Activated CD4-positive, alpha-beta memory T cell treated with anti-CD3 and anti-CD28 coated beads, Interleukin-2, amount 10 ng/mL, durations not matched to agents 7 days and 5 days (primary cell): ENCODE measurements at regions not wholly inside any gene's neighbourhood (a gene's known extent, or its start where the extent isn't known, plus 50 kb on each side); places are given as distances from the start of the nearest gene placed in this dataset.

Experiments
- CTCF ChIA-PET: fragments of 350-600 bp; sonication (Branson Sonifier 250); formaldehyde crosslinking; loops from one replicate; lab custom pipeline; 2021; ENCODE audit warnings: antibody characterized with exemption, inconsistent platforms; lab: Charles Lee
- POLR2A ChIA-PET: fragments of 350-600 bp; sonication (Branson Sonifier 250); formaldehyde crosslinking; loops from one replicate; lab custom pipeline; 2021; ENCODE audit warnings: antibody characterized with exemption; lab: Charles Lee
- DNase-seq: peaks from one replicate; pipeline ENCODE4 v3.0.0-alpha.2; 2020
- H3K27ac Mint-ChIP-seq: one replicate; pipeline ENCODE4 v1.8.0; 2021; ENCODE audit warnings: mild to moderate bottlenecking, mixed read lengths
- H3K27me3 Mint-ChIP-seq: one replicate; pipeline ENCODE4 v1.8.0; 2021; ENCODE audit warnings: mixed read lengths
- H3K36me3 Mint-ChIP-seq: one replicate; pipeline ENCODE4 v1.8.0; 2021; ENCODE audit warnings: low read depth, mixed read lengths
- H3K4me1 Mint-ChIP-seq: one replicate; pipeline ENCODE4 v1.8.0; 2021; ENCODE audit warnings: mixed read lengths
- H3K4me3 Mint-ChIP-seq: one replicate; pipeline ENCODE4 v1.8.0; 2021; ENCODE audit warnings: mild to moderate bottlenecking, mixed read lengths
- H3K9me3 Mint-ChIP-seq: one replicate; pipeline ENCODE4 v1.8.0; 2021; ENCODE audit warnings: mixed read lengths

DNA sequence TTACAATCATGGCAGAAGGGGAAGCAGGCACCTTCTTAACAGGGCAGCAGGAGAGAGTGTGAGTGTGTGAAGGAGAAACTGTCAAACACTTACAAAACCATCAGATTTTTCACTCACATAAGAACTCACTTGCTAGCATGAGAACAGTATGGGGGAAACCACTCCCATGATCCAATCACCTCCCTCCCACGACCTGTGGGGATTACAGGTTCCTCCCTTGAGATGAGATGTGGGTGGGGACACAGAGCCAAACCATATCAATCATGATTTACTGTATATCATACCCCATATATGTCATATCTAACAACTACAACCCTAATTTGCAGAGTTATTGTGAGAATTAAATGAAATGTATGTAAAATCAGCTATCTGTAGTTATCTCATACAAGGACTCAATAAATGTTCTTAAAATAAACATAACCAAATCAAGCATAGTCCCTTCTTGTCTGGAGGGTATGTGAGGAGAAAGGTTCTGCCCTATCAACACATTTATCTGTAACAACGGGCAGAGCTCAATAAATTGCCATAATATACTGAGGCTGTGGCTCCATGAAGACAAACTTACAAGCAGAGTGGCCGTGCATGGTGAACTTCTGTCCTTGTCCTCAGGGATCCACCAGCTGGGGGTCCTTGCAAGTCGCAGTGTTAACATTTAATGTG is 504.7 kb downstream of the SOX2 start:
- DNase-seq: no peak
- no peaks in the 10 kb centered on the region for H3K4me1 Mint-ChIP-seq
- H3K9me3 Mint-ChIP-seq: no peaks in the 10 kb centered on the region
- no peak overlapping the region for H3K4me3 Mint-ChIP-seq
- CTCF ChIA-PET: no interaction called here
- no peaks in the 10 kb centered on the region for H3K27me3 Mint-ChIP-seq
- POLR2A ChIA-PET: no interaction called here
- H3K36me3 Mint-ChIP-seq: no peaks in the 10 kb centered on the region
- no peak overlapping the region for H3K27ac Mint-ChIP-seq

DNA sequence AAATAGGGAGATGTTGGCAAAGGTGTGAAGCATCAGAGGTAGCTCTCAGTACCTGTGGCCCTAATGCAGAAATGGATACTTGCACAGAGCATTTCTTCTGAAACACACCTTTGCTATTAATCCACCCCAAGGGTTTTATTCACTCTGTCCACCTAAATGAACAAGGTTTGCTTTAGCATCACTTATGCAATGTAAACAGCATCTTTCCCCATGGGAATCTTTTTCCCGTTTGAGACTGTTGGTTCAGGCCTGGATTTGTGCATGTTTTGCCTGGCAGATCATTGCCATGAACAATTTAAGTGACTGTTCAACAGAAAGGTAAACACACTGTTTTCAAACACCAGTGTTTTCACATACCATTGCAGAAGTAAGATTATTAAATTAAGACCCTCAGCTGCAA is 508.3 kb downstream of the SOX2 start:
- H3K9me3 Mint-ChIP-seq: no peaks in the 10 kb centered on the region
- no peak overlapping the region for H3K27ac Mint-ChIP-seq
- CTCF ChIA-PET: no interaction called here
- POLR2A ChIA-PET: no interaction called here
- H3K27me3 Mint-ChIP-seq: no peaks in the 10 kb centered on the region
- no peak overlapping the region for H3K4me3 Mint-ChIP-seq
- DNase-seq: no peak
- H3K36me3 Mint-ChIP-seq: no peaks in the 10 kb centered on the region
- H3K4me1 Mint-ChIP-seq: no peaks in the 10 kb centered on the region

DNA sequence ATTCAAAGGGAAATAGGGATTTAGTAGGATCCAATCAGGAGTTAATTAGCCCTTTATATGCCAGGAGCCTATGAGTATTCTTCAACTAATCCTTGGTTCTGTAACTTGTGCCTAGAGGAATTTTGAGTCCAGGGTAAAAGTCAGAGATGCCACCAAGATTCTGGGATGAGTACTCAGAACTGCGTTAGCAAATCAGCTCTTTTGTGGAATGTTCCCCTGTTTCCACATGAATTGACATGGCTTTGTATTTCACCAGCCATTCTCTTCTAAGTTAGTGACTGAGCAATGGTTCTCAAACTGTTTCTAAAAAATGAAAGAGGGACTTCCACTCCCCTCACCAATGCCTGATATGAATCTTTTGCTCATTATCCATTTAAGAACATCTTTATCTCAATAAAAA is 508.7 kb downstream of the SOX2 start:
- ChIA-PET POLR2A (no interaction called here), CTCF (no interaction called here)
- no peak for DNase-seq
- H3K36me3 Mint-ChIP-seq: no peaks in the 10 kb centered on the region
- H3K4me1 Mint-ChIP-seq: no peaks in the 10 kb centered on the region
- no peak overlapping the region for H3K4me3 Mint-ChIP-seq
- H3K27ac Mint-ChIP-seq: no peak overlapping the region
- no peaks in the 10 kb centered on the region for H3K9me3 Mint-ChIP-seq
- H3K27me3 Mint-ChIP-seq: no peaks in the 10 kb centered on the region

DNA sequence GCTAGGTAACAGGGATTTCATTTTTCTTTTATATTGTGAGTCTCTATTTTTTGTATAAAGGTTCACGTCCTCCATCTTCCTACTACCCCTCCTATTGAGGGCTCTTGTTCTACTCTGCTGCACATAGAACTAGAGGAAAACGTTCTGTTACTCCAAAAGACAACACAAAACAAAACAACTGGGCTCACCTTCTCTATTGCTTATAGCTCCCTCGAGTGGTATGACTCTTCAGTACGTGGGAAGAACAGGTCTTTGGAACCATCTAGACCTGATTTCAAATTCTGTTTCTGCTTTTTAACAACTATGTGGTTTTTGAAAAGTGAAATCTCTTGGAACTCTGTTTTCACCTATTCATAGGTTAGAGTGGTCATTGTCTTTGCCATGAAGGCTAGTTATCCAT is 515.3 kb downstream of the SOX2 start:
- Mint-ChIP-seq H3K27ac (no peak overlapping the region), H3K36me3 (no peaks in the 10 kb centered on the region), H3K9me3 (no peaks in the 10 kb centered on the region), H3K27me3 (no peaks in the 10 kb centered on the region), H3K4me3 (no peak overlapping the region), H3K4me1 (no peaks in the 10 kb centered on the region)
- CTCF ChIA-PET: no interaction called here
- no peak for DNase-seq
- POLR2A ChIA-PET: no interaction called here

DNA sequence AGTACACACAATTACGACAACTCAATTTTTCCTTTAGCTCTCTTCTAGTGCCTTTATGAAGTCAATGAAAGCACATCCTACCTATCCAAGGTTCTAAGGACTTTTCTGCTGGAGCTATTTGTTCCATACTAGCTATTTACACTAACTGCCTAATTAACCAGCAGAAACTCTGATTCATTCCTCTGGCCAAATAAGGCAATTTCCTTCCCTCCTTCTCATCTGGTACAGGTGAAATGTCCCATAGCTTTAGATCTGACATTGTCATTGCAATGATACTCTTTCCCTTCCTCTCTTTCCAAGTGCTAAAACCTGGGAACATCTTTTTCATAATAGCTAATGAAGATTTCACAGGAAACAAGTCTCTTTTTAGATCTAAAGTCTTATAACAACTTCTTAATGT is 521.7 kb downstream of the SOX2 start:
- Mint-ChIP-seq H3K27ac (no peak overlapping the region), H3K4me1 (no peaks in the 10 kb centered on the region), H3K4me3 (no peak overlapping the region), H3K27me3 (no peaks in the 10 kb centered on the region), H3K9me3 (no peaks in the 10 kb centered on the region), H3K36me3 (no peaks in the 10 kb centered on the region)
- CTCF ChIA-PET: no interaction called here
- DNase-seq: no peak
- POLR2A ChIA-PET: no interaction called here

DNA sequence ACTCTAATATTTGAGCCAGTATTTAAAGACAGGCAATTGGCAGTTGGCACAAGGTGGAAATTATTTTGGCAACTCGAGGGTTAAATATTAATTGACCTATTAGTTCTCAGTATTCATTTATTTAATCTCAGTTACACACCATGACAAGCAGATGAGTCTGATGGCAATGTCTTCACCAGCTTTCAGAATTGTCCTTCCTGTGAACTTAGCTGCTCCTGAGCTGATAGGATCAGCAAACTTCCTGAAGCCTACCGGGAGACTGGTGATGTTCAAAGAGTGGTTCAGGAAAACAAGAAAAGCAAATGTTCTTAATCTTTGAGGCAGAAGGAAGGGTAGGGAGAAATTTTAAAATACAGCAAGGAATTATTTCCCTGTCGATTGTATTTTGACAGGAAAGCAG is 522.2 kb downstream of the SOX2 start:
- Mint-ChIP-seq H3K36me3 (no peaks in the 10 kb centered on the region), H3K27ac (no peak overlapping the region), H3K4me1 (no peaks in the 10 kb centered on the region), H3K9me3 (no peaks in the 10 kb centered on the region), H3K4me3 (no peak overlapping the region), H3K27me3 (no peaks in the 10 kb centered on the region)
- no peak for DNase-seq
- POLR2A ChIA-PET: no interaction called here
- CTCF ChIA-PET: no interaction called here

DNA sequence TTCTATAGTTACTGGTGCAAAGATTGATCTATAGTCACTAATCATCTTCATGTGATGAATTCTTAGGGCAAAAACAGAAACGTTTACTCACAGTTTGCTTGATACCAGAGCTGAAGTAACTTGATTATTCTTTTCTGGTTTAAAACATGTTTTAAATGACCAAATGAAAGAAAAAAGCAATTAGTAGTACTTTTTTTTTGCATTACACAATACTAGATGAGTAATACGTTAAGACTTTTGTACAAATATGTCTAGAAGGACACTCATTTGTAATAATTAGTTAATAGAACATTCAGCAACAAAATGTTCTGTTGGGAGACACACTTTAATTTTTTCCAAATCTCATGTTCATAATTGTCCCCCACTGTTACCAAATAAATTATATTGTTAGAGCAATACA is 523.2 kb downstream of the SOX2 start:
- CTCF ChIA-PET: no interaction called here
- no peaks in the 10 kb centered on the region for H3K9me3 Mint-ChIP-seq
- no peaks in the 10 kb centered on the region for H3K36me3 Mint-ChIP-seq
- no peak overlapping the region for H3K4me3 Mint-ChIP-seq
- no peaks in the 10 kb centered on the region for H3K4me1 Mint-ChIP-seq
- no peak for DNase-seq
- POLR2A ChIA-PET: no interaction called here
- H3K27me3 Mint-ChIP-seq: no peaks in the 10 kb centered on the region
- no peak overlapping the region for H3K27ac Mint-ChIP-seq

DNA sequence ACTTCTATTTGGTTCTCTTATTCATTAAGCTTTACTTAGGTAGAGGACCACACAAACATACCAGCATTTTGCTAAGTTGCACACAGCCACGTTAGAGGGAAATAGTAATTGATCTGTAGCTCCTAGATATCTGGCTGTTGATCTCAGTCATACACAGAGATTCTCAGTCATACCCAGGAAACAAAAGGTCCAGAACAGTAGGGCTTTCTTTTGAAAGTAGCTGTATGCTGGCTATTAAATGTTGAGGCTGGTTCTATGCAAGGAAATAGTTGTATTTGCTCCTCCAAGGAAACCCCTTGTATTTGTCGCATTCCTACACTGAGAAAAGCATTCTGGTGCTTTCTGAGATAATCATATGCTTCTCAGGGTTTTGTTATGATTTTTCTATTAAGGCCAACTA is 523.8 kb downstream of the SOX2 start:
- no peak for DNase-seq
- no peaks in the 10 kb centered on the region for H3K9me3 Mint-ChIP-seq
- ChIA-PET CTCF (no interaction called here), POLR2A (no interaction called here)
- no peaks in the 10 kb centered on the region for H3K36me3 Mint-ChIP-seq
- no peaks in the 10 kb centered on the region for H3K4me1 Mint-ChIP-seq
- no peak overlapping the region for H3K4me3 Mint-ChIP-seq
- H3K27ac Mint-ChIP-seq: no peak overlapping the region
- H3K27me3 Mint-ChIP-seq: no peaks in the 10 kb centered on the region

DNA sequence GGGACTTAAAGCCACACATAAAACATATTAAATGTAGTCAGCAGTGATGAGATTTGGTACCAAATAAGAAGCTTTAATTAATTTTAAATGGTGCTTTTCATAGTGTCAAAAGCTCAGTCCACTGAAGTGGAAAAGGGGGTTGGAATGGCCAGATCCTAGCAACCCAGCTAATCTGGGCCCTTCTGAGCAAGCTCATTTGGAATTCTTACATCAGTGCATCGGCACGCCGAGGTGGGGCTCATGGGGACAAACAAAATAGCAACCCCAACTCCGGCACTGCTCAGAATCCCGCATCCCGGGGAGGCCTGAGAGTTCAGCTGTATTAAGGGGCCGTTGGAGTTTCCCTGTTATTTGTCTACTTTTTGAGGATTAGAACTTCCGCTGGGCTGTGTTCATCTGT is 526.4 kb downstream of the SOX2 start:
- no peak overlapping the region for H3K27ac Mint-ChIP-seq
- ChIA-PET CTCF (no interaction called here), POLR2A (no interaction called here)
- no peak for DNase-seq
- no peaks in the 10 kb centered on the region for H3K27me3 Mint-ChIP-seq
- H3K9me3 Mint-ChIP-seq: no peaks in the 10 kb centered on the region
- H3K36me3 Mint-ChIP-seq: no peaks in the 10 kb centered on the region
- H3K4me3 Mint-ChIP-seq: no peak overlapping the region
- no peaks in the 10 kb centered on the region for H3K4me1 Mint-ChIP-seq

DNA sequence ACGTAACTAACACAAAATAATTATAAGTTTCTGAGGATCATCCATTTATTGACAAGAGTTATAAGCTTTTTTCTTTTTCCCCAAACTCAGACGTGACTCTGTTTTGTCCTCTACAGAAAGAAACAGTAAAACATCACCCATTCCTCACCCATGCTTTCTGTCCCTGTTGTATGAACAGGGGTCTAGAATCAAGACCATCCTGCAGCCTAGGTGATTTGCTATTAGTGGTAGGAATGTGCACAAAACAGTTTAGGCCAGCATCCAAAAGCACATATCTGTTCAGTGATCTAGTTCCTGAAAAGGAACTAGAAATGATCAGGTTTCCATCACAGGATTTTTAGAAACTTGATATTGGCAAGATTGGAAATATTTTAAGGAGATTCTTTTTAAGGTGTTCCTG is 527.6 kb downstream of the SOX2 start:
- POLR2A ChIA-PET: no interaction called here
- H3K9me3 Mint-ChIP-seq: no peaks in the 10 kb centered on the region

DNA sequence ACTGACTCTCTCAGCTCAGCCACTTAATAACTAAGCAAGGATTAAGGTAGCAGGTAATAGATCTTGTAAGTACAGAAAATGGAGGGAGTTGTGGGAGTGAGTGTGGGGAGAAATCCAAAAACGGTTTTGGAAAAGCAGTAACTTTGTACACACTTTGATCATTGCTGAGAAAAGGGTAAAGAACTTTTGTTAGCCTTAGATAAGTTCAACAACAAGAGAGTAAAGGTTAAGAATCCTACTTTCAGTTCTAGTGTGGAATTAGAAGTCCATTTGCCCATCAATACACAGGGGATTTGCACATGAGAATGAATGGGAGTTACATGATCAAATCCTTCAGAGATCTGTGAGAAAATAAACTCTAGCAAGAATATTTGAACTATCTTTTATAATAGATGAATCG is 528.7 kb downstream of the SOX2 start:
- H3K36me3 Mint-ChIP-seq: no peaks in the 10 kb centered on the region
- no peaks in the 10 kb centered on the region for H3K27me3 Mint-ChIP-seq
- DNase-seq: no peak
- POLR2A ChIA-PET: no interaction called here
- no peaks in the 10 kb centered on the region for H3K4me1 Mint-ChIP-seq
- no peak overlapping the region for H3K27ac Mint-ChIP-seq
- CTCF ChIA-PET: no interaction called here
- H3K9me3 Mint-ChIP-seq: no peaks in the 10 kb centered on the region
- no peak overlapping the region for H3K4me3 Mint-ChIP-seq

More for the DNA sequence above, 527.6 kb downstream of the SOX2 start:
- DNase-seq: no peak
- H3K27me3 Mint-ChIP-seq: no peaks in the 10 kb centered on the region
- H3K4me1 Mint-ChIP-seq: no peaks in the 10 kb centered on the region
- no peak overlapping the region for H3K4me3 Mint-ChIP-seq
- no peaks in the 10 kb centered on the region for H3K36me3 Mint-ChIP-seq
- H3K27ac Mint-ChIP-seq: no peak overlapping the region
- CTCF ChIA-PET: no interaction called here

DNA sequence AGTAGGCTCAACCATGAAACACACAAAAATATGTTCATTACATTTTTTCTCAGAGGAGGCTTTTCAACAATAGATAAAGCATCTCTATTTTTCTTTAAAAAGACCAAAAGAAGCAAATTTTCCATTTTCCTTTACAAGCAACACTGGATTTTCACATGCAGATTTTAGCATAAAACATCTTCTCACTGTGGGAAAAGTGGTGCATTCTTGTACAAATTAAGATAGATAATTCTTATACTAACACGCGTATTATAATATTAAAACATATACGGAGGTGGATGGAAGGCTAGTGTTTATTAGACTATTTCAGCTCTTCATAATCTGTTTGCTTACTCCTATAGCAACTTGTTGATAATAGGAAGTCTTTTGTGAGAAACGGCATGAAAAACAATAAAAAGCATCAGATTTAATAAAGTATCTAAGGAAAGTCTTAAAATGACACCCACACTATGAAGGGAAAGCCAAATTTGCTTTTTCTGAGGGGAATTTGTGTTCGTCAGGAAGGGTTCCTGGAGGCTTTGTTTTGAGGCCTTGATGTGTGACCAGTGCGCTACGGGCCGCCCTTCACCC is 529.6 kb downstream of the SOX2 start:
- no peaks in the 10 kb centered on the region for H3K9me3 Mint-ChIP-seq
- CTCF ChIA-PET: no interaction called here
- no peak overlapping the region for H3K4me3 Mint-ChIP-seq
- POLR2A ChIA-PET: no interaction called here
- no peak overlapping the region for H3K27ac Mint-ChIP-seq
- no peak for DNase-seq
- H3K4me1 Mint-ChIP-seq: no peaks in the 10 kb centered on the region
- no peaks in the 10 kb centered on the region for H3K36me3 Mint-ChIP-seq
- H3K27me3 Mint-ChIP-seq: no peaks in the 10 kb centered on the region

DNA sequence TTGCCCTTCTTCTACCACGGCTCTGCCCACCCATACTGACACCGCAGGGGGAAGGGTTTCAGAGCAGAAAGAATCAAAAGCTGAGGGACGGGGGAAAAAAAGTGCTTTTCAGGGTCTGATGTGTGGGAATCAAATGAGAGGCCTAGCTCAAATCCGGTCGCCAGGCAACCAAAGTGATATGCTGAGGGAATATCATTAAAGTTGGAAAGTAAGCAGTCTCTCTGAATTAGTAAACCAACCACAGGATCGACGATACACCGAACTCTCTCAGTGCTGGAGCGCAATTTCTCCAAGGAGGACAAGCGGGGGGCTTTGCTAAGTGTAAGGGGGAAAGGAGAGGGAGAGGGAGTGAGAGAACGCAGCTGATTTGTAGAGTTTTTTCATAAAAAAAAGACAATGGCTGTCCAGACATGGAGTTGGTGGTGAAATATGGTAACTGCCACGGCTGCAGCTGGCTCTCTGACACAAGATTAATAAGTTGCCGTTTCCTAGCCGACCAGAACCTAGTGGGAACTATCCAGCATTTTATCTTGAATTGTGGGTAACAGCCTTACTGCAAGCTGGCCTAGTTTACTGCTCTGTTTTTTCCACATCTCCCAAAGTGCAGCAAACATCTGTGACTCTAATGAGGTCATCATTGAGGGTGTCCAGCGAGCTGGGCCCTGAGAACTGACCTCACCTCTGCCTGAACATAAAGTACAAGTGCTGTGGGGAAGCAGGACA is 530.2 kb downstream of the SOX2 start:
- DNase-seq: no peak
- H3K4me3 Mint-ChIP-seq: no peak overlapping the region
- no peaks in the 10 kb centered on the region for H3K9me3 Mint-ChIP-seq
- ChIA-PET POLR2A (no interaction called here), CTCF (no interaction called here)
- no peaks in the 10 kb centered on the region for H3K4me1 Mint-ChIP-seq
- H3K27ac Mint-ChIP-seq: no peak overlapping the region
- no peaks in the 10 kb centered on the region for H3K36me3 Mint-ChIP-seq
- no peaks in the 10 kb centered on the region for H3K27me3 Mint-ChIP-seq

DNA sequence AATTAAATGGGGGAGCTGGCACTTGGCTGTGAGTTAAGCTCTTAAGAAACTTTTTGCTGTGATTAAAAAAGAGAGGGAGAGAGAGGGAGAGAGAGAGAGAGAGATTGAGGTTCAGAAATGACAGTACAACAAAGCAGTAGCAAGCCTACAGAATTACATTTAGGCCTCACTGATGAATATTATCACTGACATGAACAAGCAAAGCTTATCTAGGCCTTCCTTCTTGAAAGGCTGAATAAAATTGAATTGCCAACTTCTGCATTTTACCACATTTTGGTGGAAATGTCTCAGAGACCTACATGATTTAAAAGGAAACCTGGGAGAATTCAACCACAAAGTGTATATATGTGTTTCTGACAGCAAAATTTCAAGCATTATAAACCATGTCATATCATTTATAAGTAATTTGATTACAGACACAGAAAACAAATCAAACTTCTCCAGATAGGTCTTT is 530.8 kb downstream of the SOX2 start:
- Mint-ChIP-seq H3K36me3 (no peaks in the 10 kb centered on the region), H3K27ac (no peak overlapping the region), H3K4me3 (no peak overlapping the region), H3K27me3 (no peaks in the 10 kb centered on the region), H3K9me3 (no peaks in the 10 kb centered on the region), H3K4me1 (no peaks in the 10 kb centered on the region)
- POLR2A ChIA-PET: no interaction called here
- DNase-seq: no peak
- CTCF ChIA-PET: no interaction called here
